ENCODE measurements at regions not wholly inside any gene's neighbourhood (a gene's known extent, or its start where the extent isn't known, plus 50 kb on each side); places are given as distances from the start of the nearest gene placed in this dataset.

GRCh38 chr7:49093218-49093617, 168.9 kb downstream of the CDC14C start:
- TF ChIP-seq EZH2 (IDR thresholded peaks at IDR 0.05) (no peak), POLR2AphosphoS5 (IDR thresholded peaks at IDR 0.05; ENCODE audit: borderline replicate concordance, low read depth, low read length) (no peak), FOXP2 (optimal IDR thresholded peaks at IDR 0.05; ENCODE audit: control extremely low read depth, extremely low read length, insufficient read depth) (no peak)
